Upper lobe of right lung (tissue), 1 donor: ENCODE measurements at regions not wholly inside any gene's neighbourhood (a gene's known extent, or its start where the extent isn't known, plus 50 kb on each side); places are given as distances from the start of the nearest gene placed in this dataset.

Source experiments
- ATAC-seq: fragments of 200-7000 bp; cut with Tn5 transposase; one replicate; pipeline ENCODE4 v1.9.1; 2020; ENCODE audit warnings: mild to moderate bottlenecking, moderate library complexity
- DNase-seq: peaks from one replicate; pipeline ENCODE4 v3.0.0-alpha.2; 2020
- H3K27ac ChIP-seq: fragments of 200-600 bp; one replicate; pipeline ENCODE4 v1.8.0; 2022
- H3K27me3 ChIP-seq: fragments of 200-600 bp; one replicate; pipeline ENCODE4 v1.8.0; 2022; ENCODE audit warnings: mild to moderate bottlenecking
- H3K36me3 ChIP-seq: fragments of 200-600 bp; one replicate; pipeline ENCODE4 v1.8.0; 2022
- H3K4me1 ChIP-seq: fragments of 200-600 bp; one replicate; pipeline ENCODE4 v1.8.0; 2022
- H3K4me3 ChIP-seq: fragments of 200-600 bp; one replicate; pipeline ENCODE4 v1.8.0; 2022; ENCODE audit warnings: mild to moderate bottlenecking
- H3K9me3 ChIP-seq: fragments of 200-600 bp; one replicate; pipeline ENCODE4 v1.8.0; 2022
- intact Hi-C: fragments of 100-400 bp; cut with DNase I; formaldehyde crosslinking; loops from one replicate; pipeline ENCODE4 v1.11.0; 2022
- TF ChIP-seq, protein P1 (sequence below): fragments of 200-600 bp; IDR thresholded peaks from one replicate; pipeline ENCODE4 v1.8.0; 2022; ENCODE audit warnings: antibody characterized with exemption
- donor health status: DM: no; HTN: yes; CAD: no; lungs with severe emphysema.

DNA sequence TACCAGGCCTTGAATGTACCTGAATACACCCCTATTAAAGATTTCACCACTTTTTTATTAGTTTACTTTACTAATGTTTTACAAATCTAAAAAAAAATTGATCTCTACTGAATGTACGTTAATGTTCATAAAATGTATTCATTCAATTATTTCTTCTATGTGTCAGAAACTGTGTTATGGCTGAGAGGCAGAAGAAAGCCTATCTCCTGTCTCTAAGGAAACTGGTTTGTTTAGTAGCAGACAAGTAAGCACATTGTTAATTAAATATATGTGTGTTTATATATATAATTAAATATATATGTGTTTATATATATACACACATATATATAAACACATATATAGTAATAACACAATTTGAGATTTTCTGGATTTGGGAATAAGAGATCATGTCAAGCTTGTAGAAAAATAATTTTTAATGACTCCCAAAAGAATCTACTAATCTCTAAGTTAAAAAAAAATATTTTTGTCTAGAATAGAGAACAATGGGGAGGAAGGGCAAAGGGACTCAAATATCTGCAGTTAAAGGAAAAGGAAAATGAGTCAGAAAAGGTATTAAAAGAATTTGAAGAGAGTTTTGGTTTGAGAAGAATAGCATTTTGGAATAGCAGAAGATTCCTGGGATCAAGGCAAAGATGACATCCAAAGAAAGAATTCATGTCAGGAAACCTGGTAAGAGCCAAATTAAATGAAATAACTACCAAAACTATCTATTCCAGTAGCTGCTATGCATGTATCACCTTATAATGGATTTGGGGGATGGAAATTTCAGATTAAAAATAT, 92.1 kb downstream of the CH25H start:
- H3K4me1 ChIP-seq, result peaks cover 6% of the 10 kb centered on the region
- H3K9me3 ChIP-seq, result no peaks in the 10 kb centered on the region
- H3K4me3 ChIP-seq, result no peak overlapping the region
- no peaks in the 10 kb centered on the region for H3K36me3 ChIP-seq
- intact Hi-C loops, result no loop called here
- H3K27ac ChIP-seq, result no peak overlapping the region
- DNase-seq, result no peak
- H3K27me3 ChIP-seq, result no peaks in the 10 kb centered on the region
- ATAC-seq, result no peak
- TF ChIP-seq, protein P1, sequence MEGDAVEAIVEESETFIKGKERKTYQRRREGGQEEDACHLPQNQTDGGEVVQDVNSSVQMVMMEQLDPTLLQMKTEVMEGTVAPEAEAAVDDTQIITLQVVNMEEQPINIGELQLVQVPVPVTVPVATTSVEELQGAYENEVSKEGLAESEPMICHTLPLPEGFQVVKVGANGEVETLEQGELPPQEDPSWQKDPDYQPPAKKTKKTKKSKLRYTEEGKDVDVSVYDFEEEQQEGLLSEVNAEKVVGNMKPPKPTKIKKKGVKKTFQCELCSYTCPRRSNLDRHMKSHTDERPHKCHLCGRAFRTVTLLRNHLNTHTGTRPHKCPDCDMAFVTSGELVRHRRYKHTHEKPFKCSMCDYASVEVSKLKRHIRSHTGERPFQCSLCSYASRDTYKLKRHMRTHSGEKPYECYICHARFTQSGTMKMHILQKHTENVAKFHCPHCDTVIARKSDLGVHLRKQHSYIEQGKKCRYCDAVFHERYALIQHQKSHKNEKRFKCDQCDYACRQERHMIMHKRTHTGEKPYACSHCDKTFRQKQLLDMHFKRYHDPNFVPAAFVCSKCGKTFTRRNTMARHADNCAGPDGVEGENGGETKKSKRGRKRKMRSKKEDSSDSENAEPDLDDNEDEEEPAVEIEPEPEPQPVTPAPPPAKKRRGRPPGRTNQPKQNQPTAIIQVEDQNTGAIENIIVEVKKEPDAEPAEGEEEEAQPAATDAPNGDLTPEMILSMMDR, result no peak

DNA sequence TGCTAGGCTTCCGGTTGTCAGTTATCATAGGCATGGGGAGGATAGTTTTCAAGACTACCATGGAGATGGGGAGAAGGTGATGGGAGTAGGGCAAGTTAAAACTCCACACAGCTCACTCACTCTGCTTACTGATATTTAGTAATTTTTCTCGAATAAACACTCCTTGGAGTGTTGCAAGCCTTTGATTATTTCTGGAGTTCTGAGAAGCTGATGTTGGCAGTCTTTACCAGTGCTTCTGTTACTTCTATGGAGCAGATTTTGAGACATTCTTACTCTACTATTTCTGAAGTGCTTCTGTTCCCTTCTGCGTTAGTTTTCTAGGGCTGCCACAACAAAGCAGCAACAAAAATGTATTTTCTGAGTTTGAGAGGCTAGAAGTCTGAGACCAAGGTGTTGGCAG, 104.4 kb downstream of the CH25H start:
- TF ChIP-seq, protein P1, result no peak
- no peaks in the 10 kb centered on the region for H3K27me3 ChIP-seq
- intact Hi-C loops, result no loop called here
- no peaks in the 10 kb centered on the region for H3K36me3 ChIP-seq
- no peak overlapping the region for H3K4me3 ChIP-seq
- H3K27ac ChIP-seq, result no peak overlapping the region
- H3K4me1 ChIP-seq, result peaks cover 4% of the 10 kb centered on the region
- H3K9me3 ChIP-seq, result no peaks in the 10 kb centered on the region
- no peak for DNase-seq
- no peak for ATAC-seq

DNA sequence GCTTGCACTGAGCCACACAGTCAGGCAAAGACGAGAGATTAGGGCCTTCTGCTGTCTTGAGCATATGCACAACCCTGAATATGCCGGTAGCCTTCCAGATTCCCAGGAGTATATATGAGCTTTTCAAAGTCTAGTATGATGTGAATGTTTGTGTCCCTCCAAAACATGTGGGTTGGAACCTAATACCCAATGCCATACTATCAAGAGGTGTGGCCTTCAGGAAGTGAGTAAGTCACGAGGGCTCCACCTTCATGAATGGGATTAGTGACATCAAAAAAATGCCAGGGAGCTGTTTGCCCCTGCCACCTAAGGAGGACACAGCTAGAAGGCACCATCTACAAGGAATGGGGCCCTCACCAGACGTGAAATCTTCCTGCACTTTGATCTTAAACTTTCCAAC, 105.2 kb downstream of the CH25H start:
- H3K27me3 ChIP-seq, result no peaks in the 10 kb centered on the region
- H3K9me3 ChIP-seq, result no peaks in the 10 kb centered on the region
- ATAC-seq (no peak), DNase-seq (no peak)
- H3K4me3 ChIP-seq, result no peak overlapping the region
- peaks cover 4% of the 10 kb centered on the region for H3K4me1 ChIP-seq
- H3K36me3 ChIP-seq, result no peaks in the 10 kb centered on the region
- H3K27ac ChIP-seq, result no peak overlapping the region
- intact Hi-C loops, result no loop called here
- TF ChIP-seq, protein P1, result no peak

DNA sequence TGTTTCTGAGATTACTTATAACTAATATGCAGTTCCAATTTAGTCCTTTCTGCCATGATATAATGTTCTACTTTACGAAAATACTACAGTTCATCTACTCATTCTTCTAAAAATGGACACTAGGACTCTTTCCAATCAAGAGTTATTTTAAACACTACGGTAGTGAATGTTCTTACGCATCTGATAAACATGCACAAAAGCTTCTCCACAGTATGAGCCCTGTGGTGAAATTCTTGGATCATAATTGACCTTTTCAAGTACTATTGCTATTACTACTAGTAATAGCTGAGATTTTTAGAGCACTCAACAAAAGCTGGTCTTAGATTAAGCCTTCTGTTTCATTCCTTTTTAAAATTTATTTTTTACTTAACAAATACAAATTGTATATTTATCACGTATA, 106.4 kb downstream of the CH25H start:
- Histone ChIP-seq H3K4me3 (no peak overlapping the region), H3K4me1 (peaks cover 4% of the 10 kb centered on the region), H3K9me3 (no peaks in the 10 kb centered on the region), H3K27me3 (no peaks in the 10 kb centered on the region), H3K27ac (no peak overlapping the region), H3K36me3 (no peaks in the 10 kb centered on the region)
- TF ChIP-seq, protein P1, result no peak
- intact Hi-C loops, result no loop called here
- DNase-seq (no peak), ATAC-seq (no peak)

DNA sequence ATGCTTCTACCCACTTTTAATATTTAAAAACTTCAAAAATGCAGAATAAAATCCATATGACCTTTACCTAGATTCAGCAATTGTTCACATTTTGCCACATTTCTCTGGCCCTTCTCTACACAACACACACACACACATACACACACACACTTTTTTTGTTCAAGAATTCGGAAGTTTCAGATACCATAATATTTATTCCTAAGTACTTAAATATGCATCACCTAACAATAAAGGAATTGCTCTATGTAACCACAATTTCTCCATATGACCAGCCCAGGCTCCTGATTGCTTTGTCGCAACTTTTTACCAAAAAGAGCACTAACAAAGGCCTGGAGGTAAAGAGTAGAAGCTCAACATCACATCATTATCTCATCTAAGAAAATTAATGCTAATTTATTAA, 106.6 kb downstream of the FAS start:
- no peaks in the 10 kb centered on the region for H3K36me3 ChIP-seq
- intact Hi-C loops, result no loop called here
- ATAC-seq, result no peak

More for the DNA sequence above, 106.6 kb downstream of the FAS start:
- H3K4me3 ChIP-seq, result no peak overlapping the region
- no peak for DNase-seq
- no peak overlapping the region for H3K27ac ChIP-seq
- no peaks in the 10 kb centered on the region for H3K27me3 ChIP-seq
- TF ChIP-seq, protein P1, result no peak
- peaks cover 9% of the 10 kb centered on the region for H3K4me1 ChIP-seq
- no peaks in the 10 kb centered on the region for H3K9me3 ChIP-seq
